ENCODE measurements at regions not wholly inside any gene's neighbourhood (a gene's known extent, or its start where the extent isn't known, plus 50 kb on each side); places are given as distances from the start of the nearest gene placed in this dataset.
A peak's percentile ranks its signal among the peaks of the same experiment; 100 is the strongest.

DNA sequence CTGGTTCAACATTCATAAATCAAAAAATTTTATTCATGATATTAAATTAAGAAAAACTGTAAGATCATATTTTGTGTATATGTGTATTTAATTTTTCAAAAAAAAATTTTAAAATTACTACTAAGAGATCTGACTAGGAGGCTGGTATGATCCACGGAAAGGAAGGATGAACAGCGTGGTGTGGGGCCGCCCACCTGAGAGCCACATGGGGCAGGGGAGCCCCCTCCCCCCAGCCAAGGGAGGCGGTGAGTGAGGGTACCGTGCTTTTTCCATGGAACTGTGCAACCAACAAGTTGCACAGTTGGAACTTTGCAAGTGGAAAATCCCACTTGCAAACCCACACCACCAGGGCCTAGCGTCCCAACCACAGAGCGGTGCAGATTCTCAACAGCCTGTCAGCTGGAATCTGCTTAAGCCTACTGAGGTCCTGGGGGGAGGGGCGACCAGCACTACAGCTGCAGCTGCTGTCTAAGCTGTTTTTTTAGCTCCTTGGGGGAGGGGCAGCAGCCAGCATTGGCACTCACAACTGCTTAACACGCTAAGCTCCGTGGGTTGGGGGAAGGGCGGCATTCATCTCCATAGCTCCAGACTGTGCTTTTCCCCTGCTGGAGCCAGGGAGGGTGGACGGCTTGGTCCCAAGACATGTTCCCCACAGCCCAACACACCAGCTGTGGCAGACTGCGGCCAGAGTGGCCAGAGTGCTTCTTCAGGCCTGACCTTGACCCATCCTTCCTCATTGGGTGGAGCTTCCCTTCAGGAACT is 94.2 kb upstream of the IGFBP3 start (continued):
- TF ChIP-seq RNF2 (IDR thresholded peaks at IDR 0.05; ENCODE audit: borderline replicate concordance, low read depth, low read length, missing control alignments, poor library complexity, severe bottlenecking) (no peak), FOSL1 (IDR thresholded peaks at IDR 0.05; ENCODE audit: insufficient read depth, low read depth, low read length) (no peak), NANOG (IDR thresholded peaks at IDR 0.05; ENCODE audit: insufficient read depth, low read depth, low read length, poor library complexity, severe bottlenecking) (peak; percentile 59), KDM5A (IDR thresholded peaks at IDR 0.05; ENCODE audit: low read length) (no peak), GABPA (IDR thresholded peaks at IDR 0.05; ENCODE audit: borderline replicate concordance, insufficient read depth, low read length) (no peak), CHD2 (IDR thresholded peaks at IDR 0.05; ENCODE audit: low read length) (peak; percentile 68), ATF3 (IDR thresholded peaks at IDR 0.05; ENCODE audit: insufficient read depth, low read depth, low read length) (no peak), POU5F1 (IDR thresholded peaks at IDR 0.05; ENCODE audit: low read depth, low read length) (peak; percentile 62; the same call in 1 of the 2 replicates), YY1 (IDR thresholded peaks at IDR 0.05; ENCODE audit: low read depth, low read length) (no peak), SAP30 (IDR thresholded peaks at IDR 0.05; ENCODE audit: insufficient read depth, insufficient replicate concordance, low read length) (no peak), JUN (IDR thresholded peaks at IDR 0.05; ENCODE audit: low read depth, low read length) (no peak), RFX5 (IDR thresholded peaks at IDR 0.05; ENCODE audit: borderline replicate concordance, low read depth, low read length) (no peak), SUZ12 (IDR thresholded peaks at IDR 0.05; ENCODE audit: low read length) (no peak), CTBP2 (IDR thresholded peaks at IDR 0.05; ENCODE audit: borderline replicate concordance, insufficient read depth, insufficient read length, low read length) (no peak), SIN3A (conservative IDR thresholded peaks at IDR 0.05 in 1 of 2, IDR thresholded peaks at IDR 0.05 in 1 of 2; ENCODE audit: low read depth in 1 of 2, low read length in 2 of 2) (peak; percentile 50 to 57; a peak in 1 of 4 replicates), SP2 (IDR thresholded peaks at IDR 0.05; ENCODE audit: low read length) (no peak), ATF2 (IDR thresholded peaks at IDR 0.05; ENCODE audit: low read length) (no peak), SP4 (IDR thresholded peaks at IDR 0.05; ENCODE audit: low read length) (no peak), MAFK (IDR thresholded peaks at IDR 0.05; ENCODE audit: low read depth, low read length) (no peak; the same call in 1 of the 2 replicates)

Data from H1 (cell line).